DOHH2 (cell line): ENCODE measurements at regions not wholly inside any gene's neighbourhood (a gene's known extent, or its start where the extent isn't known, plus 50 kb on each side); places are given as distances from the start of the nearest gene placed in this dataset.

Experiments used
- H3F3A ChIP-seq: fragments of 200-600 bp; sonication (generic), shearing (Covaris generic); 2 replicates; pipeline ENCODE4 v1.6.0; 2016; ENCODE audit warnings: antibody characterized with exemption, mild to moderate bottlenecking; ENCODE audit not compliant: control insufficient read depth, insufficient read depth
- H3K27ac ChIP-seq: fragments of 200-600 bp; sonication (generic); 2 replicates; pipeline ENCODE4 v1.5.1; 2014; ENCODE audit warnings: low read depth, mild to moderate bottlenecking, low read length, moderate library complexity
- H3K27me3 ChIP-seq: fragments of 200-600 bp; sonication (generic); 2 replicates; pipeline ENCODE4 v1.6.1; 2014; ENCODE audit warnings: mild to moderate bottlenecking, low read length, mixed read lengths; ENCODE audit not compliant: control insufficient read depth
- H3K36me3 ChIP-seq: fragments of 200-600 bp; sonication (generic); 2 replicates; pipeline ENCODE4 v1.6.1; 2014; ENCODE audit warnings: mild to moderate bottlenecking, low read length, moderate library complexity, mixed read lengths; ENCODE audit not compliant: control insufficient read depth
- H3K4me1 ChIP-seq: fragments of 200-600 bp; sonication (generic); 2 replicates; pipeline ENCODE4 v1.6.1; 2014; ENCODE audit warnings: mild to moderate bottlenecking, low read length, mixed read lengths; ENCODE audit not compliant: control insufficient read depth
- H3K4me2 ChIP-seq: fragments of 200-600 bp; sonication (generic); 2 replicates; pipeline ENCODE4 v1.6.0; 2014; ENCODE audit warnings: mild to moderate bottlenecking, low read length, moderate library complexity
- H3K4me3 ChIP-seq: fragments of 200-600 bp; sonication (generic); 2 replicates; pipeline ENCODE4 v1.5.1; 2014; ENCODE audit warnings: mild to moderate bottlenecking, low read length, mixed read lengths
- H3K79me2 ChIP-seq: fragments of 200-600 bp; sonication (generic); 2 replicates; pipeline ENCODE4 v1.6.1; 2014; ENCODE audit warnings: mild to moderate bottlenecking, low read length, mixed read lengths; ENCODE audit not compliant: control insufficient read depth
- H3K9me2 ChIP-seq: fragments of 200-600 bp; sonication (generic); replicated peaks from 2 replicates; pipeline ENCODE4 v1.6.1; 2014; ENCODE audit warnings: mild to moderate bottlenecking, low read length, mixed read lengths; ENCODE audit not compliant: control insufficient read depth
- H3K9me3 ChIP-seq: fragments of 200-600 bp; sonication (generic); 2 replicates; pipeline ENCODE4 v1.6.1; 2014; ENCODE audit warnings: antibody characterized with exemption, low read length, mixed read lengths; ENCODE audit not compliant: control insufficient read depth, insufficient read depth
- H4K20me1 ChIP-seq: fragments of 200-600 bp; sonication (generic); 2 replicates; pipeline ENCODE4 v1.6.0; 2014; ENCODE audit warnings: low read depth, mild to moderate bottlenecking, antibody characterized with exemption, low read length, moderate library complexity; ENCODE audit not compliant: control insufficient read depth, insufficient read depth
- EZH2phosphoT487 ChIP-seq: fragments of 200-600 bp; sonication (generic); IDR thresholded peaks from 2 replicates; pipeline ENCODE4 v1.6.1; 2017; ENCODE audit warnings: borderline replicate concordance, mild to moderate bottlenecking, antibody characterized with exemption, low read length, moderate library complexity, mixed read lengths
- TF ChIP-seq, protein P1 (sequence below): fragments of 200-600 bp; sonication (generic); IDR thresholded peaks from one replicate; pipeline ENCODE4 v1.5.1; 2014; ENCODE audit warnings: antibody characterized with exemption, mild to moderate bottlenecking, low read depth, low read length; ENCODE audit not compliant: poor library complexity, severe bottlenecking

- no peaks in the 10 kb centered on the region for H3K79me2 ChIP-seq
- no peaks in the 10 kb centered on the region for H3K36me3 ChIP-seq
- H3K9me3 ChIP-seq = no peaks in the 10 kb centered on the region
- H3K4me2 ChIP-seq = no peak overlapping the region
- H3F3A ChIP-seq = no peaks in the 10 kb centered on the region
- no peaks in the 10 kb centered on the region for H3K9me2 ChIP-seq
- H4K20me1 ChIP-seq = no peaks in the 10 kb centered on the region
- no peaks in the 10 kb centered on the region for H3K27me3 ChIP-seq
- H3K27ac ChIP-seq = no peak overlapping the region
- no peak for TF ChIP-seq EZH2phosphoT487
- TF ChIP-seq, protein P1, sequence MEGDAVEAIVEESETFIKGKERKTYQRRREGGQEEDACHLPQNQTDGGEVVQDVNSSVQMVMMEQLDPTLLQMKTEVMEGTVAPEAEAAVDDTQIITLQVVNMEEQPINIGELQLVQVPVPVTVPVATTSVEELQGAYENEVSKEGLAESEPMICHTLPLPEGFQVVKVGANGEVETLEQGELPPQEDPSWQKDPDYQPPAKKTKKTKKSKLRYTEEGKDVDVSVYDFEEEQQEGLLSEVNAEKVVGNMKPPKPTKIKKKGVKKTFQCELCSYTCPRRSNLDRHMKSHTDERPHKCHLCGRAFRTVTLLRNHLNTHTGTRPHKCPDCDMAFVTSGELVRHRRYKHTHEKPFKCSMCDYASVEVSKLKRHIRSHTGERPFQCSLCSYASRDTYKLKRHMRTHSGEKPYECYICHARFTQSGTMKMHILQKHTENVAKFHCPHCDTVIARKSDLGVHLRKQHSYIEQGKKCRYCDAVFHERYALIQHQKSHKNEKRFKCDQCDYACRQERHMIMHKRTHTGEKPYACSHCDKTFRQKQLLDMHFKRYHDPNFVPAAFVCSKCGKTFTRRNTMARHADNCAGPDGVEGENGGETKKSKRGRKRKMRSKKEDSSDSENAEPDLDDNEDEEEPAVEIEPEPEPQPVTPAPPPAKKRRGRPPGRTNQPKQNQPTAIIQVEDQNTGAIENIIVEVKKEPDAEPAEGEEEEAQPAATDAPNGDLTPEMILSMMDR = no peak
- H3K4me1 ChIP-seq = no peaks in the 10 kb centered on the region
- no peak overlapping the region for H3K4me3 ChIP-seq
Measured at GRCh38 chr7:131211500-131211899, 116.2 kb upstream of the MKLN1 start.

- no peaks in the 10 kb centered on the region for H3K36me3 ChIP-seq
- no peaks in the 10 kb centered on the region for H4K20me1 ChIP-seq
- no peak overlapping the region for H3K4me3 ChIP-seq
- H3K27ac ChIP-seq = no peak overlapping the region
- no peaks in the 10 kb centered on the region for H3K9me3 ChIP-seq
- TF ChIP-seq, protein P1 = no peak
- TF ChIP-seq EZH2phosphoT487 = no peak
- no peaks in the 10 kb centered on the region for H3K79me2 ChIP-seq
- H3K27me3 ChIP-seq = no peaks in the 10 kb centered on the region
- no peaks in the 10 kb centered on the region for H3K4me1 ChIP-seq
- H3F3A ChIP-seq = no peaks in the 10 kb centered on the region
- no peaks in the 10 kb centered on the region for H3K9me2 ChIP-seq
- no peak overlapping the region for H3K4me2 ChIP-seq
Measured at GRCh38 chr7:131212114-131212513, 115.6 kb upstream of the MKLN1 start.

- Histone ChIP-seq H3K4me3 (peak overlapping the region; percentile 52), H3F3A (peaks cover 22% of the 10 kb centered on the region), H3K36me3 (0 out of 2 replicates have a peak, but pooled peaks cover 4% of the 10 kb centered on the region), H3K27me3 (no peaks in the 10 kb centered on the region), H4K20me1 (no peaks in the 10 kb centered on the region), H3K4me1 (peaks cover 52% of the 10 kb centered on the region), H3K27ac (peak overlapping the region; percentile 70), H3K9me3 (peaks cover 4% of the 10 kb centered on the region; the same call in 1 of the 2 replicates), H3K9me2 (no peaks in the 10 kb centered on the region), H3K79me2 (no peaks in the 10 kb centered on the region), H3K4me2 (peak overlapping the region; percentile 61)
- no peak for TF ChIP-seq EZH2phosphoT487
- TF ChIP-seq, protein P1 = no peak
Measured at GRCh38 chr7:131218727-131219128, 108.9 kb upstream of the MKLN1 start.
